ENCODE measurements at regions not wholly inside any gene's neighbourhood (a gene's known extent, or its start where the extent isn't known, plus 50 kb on each side); places are given as distances from the start of the nearest gene placed in this dataset.

- TF ChIP-seq, protein P1, sequence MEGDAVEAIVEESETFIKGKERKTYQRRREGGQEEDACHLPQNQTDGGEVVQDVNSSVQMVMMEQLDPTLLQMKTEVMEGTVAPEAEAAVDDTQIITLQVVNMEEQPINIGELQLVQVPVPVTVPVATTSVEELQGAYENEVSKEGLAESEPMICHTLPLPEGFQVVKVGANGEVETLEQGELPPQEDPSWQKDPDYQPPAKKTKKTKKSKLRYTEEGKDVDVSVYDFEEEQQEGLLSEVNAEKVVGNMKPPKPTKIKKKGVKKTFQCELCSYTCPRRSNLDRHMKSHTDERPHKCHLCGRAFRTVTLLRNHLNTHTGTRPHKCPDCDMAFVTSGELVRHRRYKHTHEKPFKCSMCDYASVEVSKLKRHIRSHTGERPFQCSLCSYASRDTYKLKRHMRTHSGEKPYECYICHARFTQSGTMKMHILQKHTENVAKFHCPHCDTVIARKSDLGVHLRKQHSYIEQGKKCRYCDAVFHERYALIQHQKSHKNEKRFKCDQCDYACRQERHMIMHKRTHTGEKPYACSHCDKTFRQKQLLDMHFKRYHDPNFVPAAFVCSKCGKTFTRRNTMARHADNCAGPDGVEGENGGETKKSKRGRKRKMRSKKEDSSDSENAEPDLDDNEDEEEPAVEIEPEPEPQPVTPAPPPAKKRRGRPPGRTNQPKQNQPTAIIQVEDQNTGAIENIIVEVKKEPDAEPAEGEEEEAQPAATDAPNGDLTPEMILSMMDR (IDR thresholded peaks at IDR 0.05; ENCODE audit: insufficient read depth in 1 of 2, low read depth in 1 of 2, low read length in 1 of 2, severe bottlenecking in 1 of 2, unreplicated experiment in 1 of 2) = no peak
- H3K27ac Mint-ChIP-seq (ENCODE audit: unreplicated experiment) = no peak overlapping the region
- no peaks in the 10 kb centered on the region for H3K27me3 ChIP-seq (replicated peaks; ENCODE audit: control insufficient read depth, insufficient read depth, low read length)
- CTCF ChIA-PET = no interaction called here
- no peaks in the 10 kb centered on the region for H3K9me3 ChIP-seq
- POLR2A ChIA-PET = no interaction called here
- intact Hi-C loops (cut with micrococcal nuclease; ENCODE audit: unreplicated experiment) = no loop called here
- no peaks in the 10 kb centered on the region for H3K4me1 ChIP-seq
- H3K9me3 Mint-ChIP-seq (ENCODE audit: unreplicated experiment) = no peaks in the 10 kb centered on the region
- H3K4me1 Mint-ChIP-seq (ENCODE audit: low read depth, unreplicated experiment) = no peaks in the 10 kb centered on the region
- no TSS peak for BruUV-seq (replicated peaks)
- no peak overlapping the region for H3K4me3 ChIP-seq (ENCODE audit: low read depth, low read length)
- H3K27me3 Mint-ChIP-seq (ENCODE audit: insufficient read depth, unreplicated experiment) = peaks cover 12% of the 10 kb centered on the region
- no peak overlapping the region for H3K4me3 Mint-ChIP-seq (ENCODE audit: unreplicated experiment)
- no peak for DNase-seq
- H3K36me3 Mint-ChIP-seq (ENCODE audit: insufficient read depth, unreplicated experiment) = no peaks in the 10 kb centered on the region
- no peaks in the 10 kb centered on the region for H3K36me3 ChIP-seq (ENCODE audit: control insufficient read depth, insufficient read depth, low read length)
Observed at GRCh38 chr1:226793620-226794276, 54.7 kb upstream of the ITPKB start.

DNA sequence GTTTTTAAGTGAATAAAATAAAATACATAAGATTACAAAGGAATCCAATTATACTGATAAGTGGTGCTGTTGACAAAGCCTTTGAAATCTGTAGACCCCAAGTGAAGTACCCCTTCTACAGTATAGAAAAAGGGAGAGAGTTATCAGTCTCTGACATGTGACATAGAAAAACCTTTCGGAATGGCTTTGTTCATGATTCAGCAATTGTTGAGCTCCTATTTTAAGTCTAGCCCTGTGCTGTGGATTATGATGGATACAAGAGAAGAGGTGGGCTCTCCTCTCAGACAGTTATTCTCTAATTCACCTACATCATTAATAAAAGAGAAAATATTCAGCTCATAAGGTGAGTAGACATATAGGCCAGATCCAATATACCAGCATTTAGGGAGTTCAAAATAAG is 53.3 kb upstream of the ITPKB start:
- Mint-ChIP-seq H3K9me3 (ENCODE audit: unreplicated experiment) (no peaks in the 10 kb centered on the region), H3K27me3 (ENCODE audit: insufficient read depth, unreplicated experiment) (peaks cover 12% of the 10 kb centered on the region), H3K36me3 (ENCODE audit: insufficient read depth, unreplicated experiment) (no peaks in the 10 kb centered on the region), H3K4me1 (ENCODE audit: low read depth, unreplicated experiment) (no peaks in the 10 kb centered on the region), H3K27ac (ENCODE audit: unreplicated experiment) (no peak overlapping the region), H3K4me3 (ENCODE audit: unreplicated experiment) (no peak overlapping the region)
- Histone ChIP-seq H3K36me3 (ENCODE audit: control insufficient read depth, insufficient read depth, low read length) (no peaks in the 10 kb centered on the region), H3K4me3 (ENCODE audit: low read depth, low read length) (no peak overlapping the region), H3K9me3 (no peaks in the 10 kb centered on the region), H3K27me3 (replicated peaks; ENCODE audit: control insufficient read depth, insufficient read depth, low read length) (no peaks in the 10 kb centered on the region), H3K4me1 (no peaks in the 10 kb centered on the region)
- intact Hi-C loops (cut with micrococcal nuclease; ENCODE audit: unreplicated experiment) = no loop called here
- BruUV-seq (replicated peaks) = no TSS peak
- ChIA-PET POLR2A (no interaction called here), CTCF (no interaction called here)
- DNase-seq = no peak
- TF ChIP-seq, protein P1 (IDR thresholded peaks at IDR 0.05; ENCODE audit: insufficient read depth in 1 of 2, low read depth in 1 of 2, low read length in 1 of 2, severe bottlenecking in 1 of 2, unreplicated experiment in 1 of 2) = no peak

GRCh38 chr1:226790545-226791181 is 51.6 kb upstream of the ITPKB start:
- Histone ChIP-seq H3K4me1 (no peaks in the 10 kb centered on the region), H3K9me3 (no peaks in the 10 kb centered on the region), H3K36me3 (ENCODE audit: control insufficient read depth, insufficient read depth, low read length) (no peaks in the 10 kb centered on the region), H3K4me3 (ENCODE audit: low read depth, low read length) (no peak overlapping the region), H3K27me3 (replicated peaks; ENCODE audit: control insufficient read depth, insufficient read depth, low read length) (no peaks in the 10 kb centered on the region; the same call in 1 of the 2 replicates)
- TF ChIP-seq, protein P1 (IDR thresholded peaks at IDR 0.05; ENCODE audit: insufficient read depth in 1 of 2, low read depth in 1 of 2, low read length in 1 of 2, severe bottlenecking in 1 of 2, unreplicated experiment in 1 of 2) = no peak
- H3K27ac Mint-ChIP-seq (ENCODE audit: unreplicated experiment) = no peak overlapping the region
- no peak overlapping the region for H3K4me3 Mint-ChIP-seq (ENCODE audit: unreplicated experiment)
- POLR2A ChIA-PET = no interaction called here
- no TSS peak for BruUV-seq (replicated peaks)
- no peak for DNase-seq
- H3K27me3 Mint-ChIP-seq (ENCODE audit: insufficient read depth, unreplicated experiment) = peaks cover 12% of the 10 kb centered on the region
- no peaks in the 10 kb centered on the region for H3K4me1 Mint-ChIP-seq (ENCODE audit: low read depth, unreplicated experiment)
- H3K36me3 Mint-ChIP-seq (ENCODE audit: insufficient read depth, unreplicated experiment) = no peaks in the 10 kb centered on the region
- no peaks in the 10 kb centered on the region for H3K9me3 Mint-ChIP-seq (ENCODE audit: unreplicated experiment)
- intact Hi-C loops (cut with micrococcal nuclease; ENCODE audit: unreplicated experiment) = no loop called here
- CTCF ChIA-PET = no interaction called here

Data from Caco-2 (cell line).